IPS-18c (cell line): ENCODE measurements at regions not wholly inside any gene's neighbourhood (a gene's known extent, or its start where the extent isn't known, plus 50 kb on each side); places are given as distances from the start of the nearest gene placed in this dataset.

Source experiments
- H3K4me3 ChIP-seq: 2 replicates; pipeline ENCODE4 v1.7.0; 2013; ENCODE audit warnings: low read depth, mild to moderate bottlenecking, low read length, moderate library complexity; ENCODE audit not compliant: insufficient read depth
- H3K9me3 ChIP-seq: one replicate; pipeline ENCODE4 v1.6.1; 2013; ENCODE audit warnings: mild to moderate bottlenecking, low read length, moderate library complexity; ENCODE audit not compliant: control insufficient read depth, insufficient read depth

- H3K4me3 ChIP-seq = no peak overlapping the region
- H3K9me3 ChIP-seq = no peaks in the 10 kb centered on the region
Observed at GRCh38 chr21:16640297-16641027, 872.4 kb upstream of the CXADR start.

DNA sequence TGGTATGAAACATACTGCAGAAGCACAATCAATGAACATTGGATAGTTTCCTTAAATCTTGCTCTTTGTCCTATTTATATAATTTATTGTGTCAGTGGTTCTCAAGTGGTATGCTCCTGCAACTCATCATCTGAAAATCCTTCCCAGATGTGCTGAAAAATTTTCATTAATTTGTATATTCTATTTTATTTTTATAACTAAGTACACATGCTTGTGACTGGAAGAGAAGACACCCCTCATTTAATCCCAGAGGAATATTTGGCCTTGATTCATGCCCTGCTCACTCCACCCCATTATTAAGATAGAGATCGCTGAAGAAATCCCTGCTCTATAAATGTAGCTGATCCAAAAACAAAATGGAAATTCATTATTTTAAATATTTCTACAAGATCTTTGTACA lies 870.5 kb upstream of the CXADR start:
- no peaks in the 10 kb centered on the region for H3K9me3 ChIP-seq
- no peak overlapping the region for H3K4me3 ChIP-seq

DNA sequence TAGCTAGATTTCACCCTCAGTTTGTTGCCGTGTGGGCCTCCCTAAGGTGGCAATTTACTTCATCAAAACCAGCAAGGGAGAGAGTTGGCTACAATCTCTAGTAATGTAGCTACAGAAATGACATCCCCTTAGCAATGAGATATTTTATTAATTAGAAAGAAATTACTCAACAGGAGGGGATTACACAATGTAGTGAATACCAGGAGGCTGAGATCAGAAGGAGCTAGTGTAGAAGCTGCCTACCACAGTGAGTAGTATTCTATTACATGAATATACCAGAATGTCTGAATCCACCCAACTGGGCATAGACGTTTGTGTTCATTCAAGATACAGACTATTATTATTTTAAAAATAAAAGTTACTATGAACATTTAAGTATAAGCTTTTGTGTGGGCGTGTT lies 868.2 kb upstream of the CXADR start:
- Histone ChIP-seq H3K9me3 (no peaks in the 10 kb centered on the region), H3K4me3 (no peak overlapping the region)

DNA sequence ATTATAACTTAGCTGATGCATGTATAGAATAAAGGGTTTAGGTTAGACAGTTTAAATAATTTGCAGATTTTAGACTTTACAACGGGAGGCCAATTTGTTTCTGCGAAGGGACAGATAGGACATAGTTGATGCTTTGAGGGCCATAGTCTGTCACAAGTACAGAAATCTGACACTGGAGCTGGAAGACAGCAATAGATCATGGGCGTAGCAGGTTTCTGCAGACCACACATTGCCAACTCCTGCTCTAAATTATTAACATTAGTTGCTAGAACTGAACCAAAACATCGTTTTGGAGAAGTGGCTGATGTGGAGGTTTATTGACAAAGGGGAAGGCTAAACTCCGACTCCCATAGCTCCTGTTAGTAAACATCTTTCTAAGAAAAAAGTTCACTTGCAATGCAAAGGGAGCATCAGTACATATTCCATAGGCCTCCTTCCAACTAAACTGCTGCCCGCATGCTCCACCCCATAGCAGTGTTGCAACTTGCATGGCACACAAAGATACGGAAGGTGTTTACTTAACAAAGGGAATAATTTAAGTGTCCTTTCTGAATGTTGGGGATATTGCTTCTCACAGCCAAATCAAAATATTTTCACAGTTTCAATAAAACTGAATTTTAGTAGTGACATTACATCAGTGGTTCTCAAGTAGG lies 862.0 kb upstream of the CXADR start:
- no peak overlapping the region for H3K4me3 ChIP-seq
- peaks cover 2% of the 10 kb centered on the region for H3K9me3 ChIP-seq

DNA sequence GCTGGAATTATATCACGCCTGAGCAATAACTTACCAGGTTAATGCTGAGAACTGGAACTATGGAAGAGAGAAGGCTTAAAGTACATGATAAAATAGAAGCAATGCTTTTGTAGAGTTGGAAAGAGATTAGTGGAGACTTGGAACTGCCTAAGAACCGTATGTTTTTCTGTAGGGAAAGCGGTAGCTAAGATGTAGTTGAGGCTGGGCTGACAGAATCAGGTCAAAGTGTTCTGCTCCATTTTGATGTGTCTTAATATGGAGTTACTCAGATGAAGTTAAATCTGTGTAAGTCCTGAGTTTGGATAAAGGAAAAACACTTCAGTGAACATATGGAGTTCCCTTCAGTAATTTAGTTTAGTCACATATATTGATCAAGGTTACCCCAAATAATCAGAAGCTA lies 860.9 kb upstream of the CXADR start:
- Histone ChIP-seq H3K9me3 (peaks cover 2% of the 10 kb centered on the region), H3K4me3 (no peak overlapping the region)

DNA sequence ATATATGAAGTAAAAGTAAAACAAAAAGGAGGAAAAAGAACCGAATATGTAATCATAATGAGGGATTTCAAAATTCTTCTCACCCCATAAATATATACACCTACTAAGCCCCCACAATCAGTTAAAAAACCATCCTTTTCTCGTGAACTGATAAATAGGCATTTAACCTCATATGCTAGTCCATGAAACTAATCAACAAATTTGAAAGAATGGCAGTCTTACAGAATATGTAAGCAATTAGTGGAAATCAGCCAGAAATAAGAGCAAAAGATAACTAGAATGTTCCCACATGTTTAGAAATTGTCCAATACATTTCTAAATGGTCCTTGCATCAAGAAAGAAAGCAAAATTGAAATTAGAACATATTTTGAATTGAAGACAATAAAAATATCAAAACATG lies 849.4 kb upstream of the CXADR start:
- Histone ChIP-seq H3K9me3 (no peaks in the 10 kb centered on the region), H3K4me3 (no peak overlapping the region)

- Histone ChIP-seq H3K9me3 (no peaks in the 10 kb centered on the region), H3K4me3 (no peak overlapping the region)
Observed at GRCh38 chr21:16667395-16667794, 845.4 kb upstream of the CXADR start.

DNA sequence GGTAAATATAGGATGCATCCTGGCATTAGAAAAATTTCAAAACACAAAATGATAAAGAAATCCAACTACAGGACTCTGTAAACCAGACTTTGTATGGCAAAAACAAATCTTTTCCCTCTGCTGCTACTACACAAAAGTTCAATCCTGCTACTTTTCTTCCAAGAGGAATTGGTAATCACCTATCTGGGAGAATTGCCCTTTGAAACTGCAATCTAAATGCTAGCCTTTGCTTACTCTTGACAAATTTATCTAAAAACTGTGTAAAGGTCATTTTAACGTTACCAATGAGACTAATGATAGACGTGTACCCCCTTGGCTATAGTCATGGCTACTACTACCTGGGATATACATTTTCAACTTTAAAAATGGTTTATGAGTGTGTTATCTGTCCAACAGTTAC lies 837.9 kb upstream of the CXADR start:
- no peaks in the 10 kb centered on the region for H3K9me3 ChIP-seq
- H3K4me3 ChIP-seq = no peak overlapping the region

DNA sequence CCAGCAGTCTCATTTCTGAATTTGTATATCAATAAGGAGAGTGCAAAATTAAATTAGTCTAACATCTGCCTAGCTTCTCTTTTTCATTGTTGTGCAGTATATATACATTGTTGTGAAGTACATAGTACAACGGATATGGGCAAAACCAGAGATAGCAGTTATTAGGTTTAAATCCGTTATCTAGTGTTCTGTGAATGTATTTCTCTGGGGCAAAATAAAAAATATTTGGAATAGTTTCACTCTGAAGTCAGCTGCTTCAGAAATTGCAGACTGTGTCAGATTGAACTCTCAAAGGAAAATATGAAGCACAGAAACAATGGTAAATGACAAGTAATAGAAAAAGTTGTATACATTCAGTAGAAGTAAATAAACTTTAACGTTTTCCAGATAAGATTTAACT lies 836.5 kb upstream of the CXADR start:
- Histone ChIP-seq H3K9me3 (no peaks in the 10 kb centered on the region), H3K4me3 (no peak overlapping the region)

DNA sequence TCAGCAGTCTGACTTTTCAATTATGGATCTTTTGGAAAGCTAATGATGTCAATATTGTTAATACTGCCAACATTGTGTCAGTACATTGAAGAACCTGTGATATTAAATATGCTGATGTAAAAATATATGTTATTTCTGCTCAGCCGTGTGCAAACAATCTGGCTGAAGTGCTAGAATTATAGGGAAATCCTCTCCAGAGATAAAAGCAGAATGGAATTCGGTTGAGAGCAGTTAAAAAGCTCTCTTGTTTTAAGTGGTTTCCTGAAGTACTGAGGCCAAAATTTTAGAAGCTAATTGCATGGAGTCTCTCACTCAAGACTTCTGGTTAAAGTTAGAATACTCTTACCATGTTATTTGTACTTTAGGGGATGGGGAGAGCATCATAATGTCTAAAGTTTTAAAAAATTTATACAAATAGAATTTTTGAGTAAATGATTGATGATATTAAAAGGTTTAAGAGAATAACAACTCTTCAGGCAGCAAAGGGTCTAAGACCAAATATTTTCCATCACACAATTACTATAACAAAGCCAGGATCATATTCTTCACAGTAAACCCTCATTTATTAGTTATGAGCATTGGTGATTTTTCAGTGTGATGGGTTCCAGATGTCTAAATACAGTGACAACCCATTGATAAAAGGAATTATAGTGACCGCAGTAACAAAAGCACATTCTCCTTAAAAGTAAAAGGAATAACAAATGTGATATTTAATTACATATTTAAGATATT lies 834.2 kb upstream of the CXADR start:
- no peaks in the 10 kb centered on the region for H3K9me3 ChIP-seq
- no peak overlapping the region for H3K4me3 ChIP-seq

DNA sequence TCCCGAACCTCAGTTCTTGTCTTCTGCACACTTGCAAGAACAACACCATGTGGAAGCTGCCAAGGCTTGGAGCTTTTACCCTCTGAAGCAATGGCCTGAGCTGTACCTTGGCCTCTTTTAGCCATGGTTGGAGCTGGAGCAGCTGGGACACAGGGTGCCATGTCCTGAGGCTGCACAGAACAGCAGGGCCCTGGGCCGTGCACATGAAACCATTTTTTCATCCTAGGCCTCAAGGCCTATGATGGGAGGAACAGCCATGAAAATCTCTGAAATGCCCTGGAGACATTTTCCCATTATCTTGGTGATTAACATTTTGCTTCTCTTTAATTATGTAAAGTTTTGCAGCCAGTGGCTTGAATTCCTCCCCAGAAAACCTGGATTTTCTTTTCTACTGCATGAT lies 817.8 kb upstream of the CXADR start:
- peaks cover 6% of the 10 kb centered on the region for H3K9me3 ChIP-seq
- no peak overlapping the region for H3K4me3 ChIP-seq

DNA sequence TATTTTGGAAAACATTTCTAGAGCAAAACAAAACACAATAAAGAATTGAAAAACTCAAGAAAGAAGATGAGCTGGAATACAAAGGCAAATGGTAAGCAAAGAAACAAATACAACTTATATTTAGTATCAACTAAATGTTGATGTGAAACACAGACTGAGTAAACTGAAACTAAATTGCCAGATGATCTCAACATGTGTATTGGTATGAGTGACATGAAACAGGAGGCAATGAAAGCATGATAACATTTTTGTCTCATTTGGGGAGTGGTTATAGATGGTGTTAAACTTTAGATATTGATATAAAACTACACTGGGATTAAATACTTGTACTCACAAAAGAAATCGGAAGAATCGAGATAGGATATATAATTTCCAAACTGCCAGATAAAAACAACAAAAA lies 805.6 kb upstream of the CXADR start:
- Histone ChIP-seq H3K9me3 (no peaks in the 10 kb centered on the region), H3K4me3 (no peak overlapping the region)

GRCh38 chr21:16708101-16708835 lies 804.6 kb upstream of the CXADR start:
- Histone ChIP-seq H3K9me3 (no peaks in the 10 kb centered on the region), H3K4me3 (no peak overlapping the region)

- H3K9me3 ChIP-seq = no peaks in the 10 kb centered on the region
- H3K4me3 ChIP-seq = no peak overlapping the region
Observed at GRCh38 chr21:16709866-16710550, 802.8 kb upstream of the CXADR start.

GRCh38 chr21:16711757-16712156 lies 801.1 kb upstream of the CXADR start:
- H3K4me3 ChIP-seq = no peak overlapping the region
- H3K9me3 ChIP-seq = no peaks in the 10 kb centered on the region

GRCh38 chr21:16713331-16714117 lies 799.3 kb upstream of the CXADR start:
- no peak overlapping the region for H3K4me3 ChIP-seq

More at GRCh38 chr21:16713331-16714117, 799.3 kb upstream of the CXADR start:
- H3K9me3 ChIP-seq = no peaks in the 10 kb centered on the region
